ENCODE measurements at regions not wholly inside any gene's neighbourhood (a gene's known extent, or its start where the extent isn't known, plus 50 kb on each side); places are given as distances from the start of the nearest gene placed in this dataset.

GRCh38 chr7:79734181-79734580, 280.7 kb upstream of the MAGI2 start:
- H3K4me3 ChIP-seq (ENCODE audit: low read depth, low read length): no peak overlapping the region
- no peak for TF ChIP-seq CTCF (IDR thresholded peaks at IDR 0.05; ENCODE audit: insufficient read depth, low read depth, low read length, missing control alignments)
- DNase-seq (ENCODE audit: low read depth): no peak

GRCh38 chr7:79732535-79732934, 279.1 kb upstream of the MAGI2 start:
- H3K4me3 ChIP-seq (ENCODE audit: low read depth, low read length): no peak overlapping the region
- no peak for TF ChIP-seq CTCF (IDR thresholded peaks at IDR 0.05; ENCODE audit: insufficient read depth, low read depth, low read length, missing control alignments)
- DNase-seq (ENCODE audit: low read depth): no peak

GRCh38 chr7:79730971-79731370, 277.5 kb upstream of the MAGI2 start:
- no peak for DNase-seq (ENCODE audit: low read depth)
- no peak for TF ChIP-seq CTCF (IDR thresholded peaks at IDR 0.05; ENCODE audit: insufficient read depth, low read depth, low read length, missing control alignments)
- H3K4me3 ChIP-seq (ENCODE audit: low read depth, low read length): no peak overlapping the region

GRCh38 chr7:79723833-79724618, 270.6 kb upstream of the MAGI2 start:
- DNase-seq (ENCODE audit: low read depth): no peak
- TF ChIP-seq CTCF (IDR thresholded peaks at IDR 0.05; ENCODE audit: insufficient read depth, low read depth, low read length, missing control alignments): no peak
- no peak overlapping the region for H3K4me3 ChIP-seq (ENCODE audit: low read depth, low read length)

- no peak for TF ChIP-seq CTCF (IDR thresholded peaks at IDR 0.05; ENCODE audit: insufficient read depth, low read depth, low read length, missing control alignments)
- DNase-seq (ENCODE audit: low read depth): no peak
- H3K4me3 ChIP-seq (ENCODE audit: low read depth, low read length): no peak overlapping the region
Measured at GRCh38 chr7:79722217-79722616, 268.8 kb upstream of the MAGI2 start.

GRCh38 chr7:79719216-79719615, 265.7 kb upstream of the MAGI2 start:
- DNase-seq (ENCODE audit: low read depth): no peak
- no peak overlapping the region for H3K4me3 ChIP-seq (ENCODE audit: low read depth, low read length)
- TF ChIP-seq CTCF (IDR thresholded peaks at IDR 0.05; ENCODE audit: insufficient read depth, low read depth, low read length, missing control alignments): no peak

- TF ChIP-seq CTCF (IDR thresholded peaks at IDR 0.05; ENCODE audit: insufficient read depth, low read depth, low read length, missing control alignments): no peak
- no peak overlapping the region for H3K4me3 ChIP-seq (ENCODE audit: low read depth, low read length)
- no peak for DNase-seq (ENCODE audit: low read depth)
Measured at GRCh38 chr7:79716329-79716728, 262.9 kb upstream of the MAGI2 start.

Data from GM12865 (cell line).